H54 (cell line): ENCODE measurements at regions not wholly inside any gene's neighbourhood (a gene's known extent, or its start where the extent isn't known, plus 50 kb on each side); places are given as distances from the start of the nearest gene placed in this dataset.

Source experiments
- DNase-seq: peaks from one replicate; pipeline ENCODE4 v3.0.0; 2011; ENCODE audit warnings: low spot score, mixed read lengths; ENCODE audit not compliant: insufficient read length
- FAIRE-seq: peaks from 3 replicates; lab custom pipeline; 2011; peaks lifted over from hg19 to GRCh38; lab: Jason Lieb, UNC
- POLR2A ChIP-seq: IDR thresholded peaks from 2 replicates; pipeline ENCODE4 v1.6.1; 2011; ENCODE audit warnings: low read depth, mild to moderate bottlenecking, low read length

DNA sequence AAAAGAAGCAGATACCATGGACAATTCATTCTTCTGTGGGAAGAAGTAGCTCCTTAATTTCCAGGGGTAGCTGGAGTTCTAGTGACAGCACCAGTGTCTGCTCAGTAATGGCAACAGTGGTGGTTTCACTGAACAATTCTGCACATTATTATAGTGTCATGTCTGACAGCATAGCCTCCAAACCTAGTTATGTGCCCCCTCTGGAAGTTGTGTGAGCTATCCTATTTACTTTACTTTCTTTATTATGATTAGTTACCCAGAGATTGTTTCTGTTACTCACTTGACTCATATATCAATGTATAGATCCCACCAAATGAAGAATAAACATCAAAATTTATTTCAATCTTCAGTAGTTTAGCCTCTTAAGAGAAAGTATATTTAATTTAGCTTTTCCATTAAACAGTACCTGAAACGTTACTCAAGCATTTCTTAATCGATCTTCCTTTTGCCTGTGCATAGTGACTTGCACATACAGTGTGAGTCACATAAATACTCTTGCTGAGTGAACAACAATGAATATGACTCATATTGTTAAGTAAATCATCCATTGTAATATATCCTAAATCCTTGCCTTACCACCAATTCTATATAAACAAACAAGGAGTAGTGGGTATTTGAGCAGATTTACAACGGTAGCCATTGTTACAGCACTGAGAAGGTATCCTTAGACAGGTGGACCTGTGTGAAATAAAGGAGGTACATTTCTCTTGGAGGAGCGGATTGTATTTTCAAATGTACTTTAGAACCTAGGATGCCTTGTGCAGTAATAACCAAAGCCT, 534.7 kb downstream of the ANKRD50 start:
- TF ChIP-seq POLR2A, result no peak
- DNase-seq, result peak; percentile 3
- peak; percentile 52 for FAIRE-seq

DNA sequence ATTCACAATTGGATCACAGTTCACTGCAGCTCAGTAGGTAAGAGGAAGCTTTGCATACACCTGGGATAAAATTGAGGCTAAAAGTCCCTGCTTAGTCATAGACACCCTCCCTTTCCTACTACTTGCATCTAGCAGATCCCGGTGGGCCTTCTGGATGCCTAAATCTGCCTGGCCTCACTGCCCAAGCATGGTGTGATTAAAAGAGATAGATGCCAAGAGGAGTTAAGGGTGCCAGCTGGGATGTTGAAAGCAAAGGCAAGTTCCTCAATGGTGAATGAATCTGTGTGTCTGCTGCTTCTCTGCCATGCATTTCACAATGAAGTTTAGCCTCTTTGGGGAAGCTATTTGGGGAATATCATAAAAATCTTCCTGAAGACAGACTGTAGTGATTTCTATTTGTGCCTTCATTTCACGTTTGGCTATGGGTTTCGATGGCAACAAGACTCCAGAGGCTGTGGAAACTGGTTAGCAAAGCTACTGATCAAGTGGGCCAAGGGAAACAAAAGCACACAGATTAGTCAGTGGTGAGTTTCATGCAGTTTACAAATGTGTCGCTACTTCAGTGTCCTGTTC, 534.0 kb downstream of the ANKRD50 start:
- FAIRE-seq, result no peak
- no peak for DNase-seq
- TF ChIP-seq POLR2A, result no peak

DNA sequence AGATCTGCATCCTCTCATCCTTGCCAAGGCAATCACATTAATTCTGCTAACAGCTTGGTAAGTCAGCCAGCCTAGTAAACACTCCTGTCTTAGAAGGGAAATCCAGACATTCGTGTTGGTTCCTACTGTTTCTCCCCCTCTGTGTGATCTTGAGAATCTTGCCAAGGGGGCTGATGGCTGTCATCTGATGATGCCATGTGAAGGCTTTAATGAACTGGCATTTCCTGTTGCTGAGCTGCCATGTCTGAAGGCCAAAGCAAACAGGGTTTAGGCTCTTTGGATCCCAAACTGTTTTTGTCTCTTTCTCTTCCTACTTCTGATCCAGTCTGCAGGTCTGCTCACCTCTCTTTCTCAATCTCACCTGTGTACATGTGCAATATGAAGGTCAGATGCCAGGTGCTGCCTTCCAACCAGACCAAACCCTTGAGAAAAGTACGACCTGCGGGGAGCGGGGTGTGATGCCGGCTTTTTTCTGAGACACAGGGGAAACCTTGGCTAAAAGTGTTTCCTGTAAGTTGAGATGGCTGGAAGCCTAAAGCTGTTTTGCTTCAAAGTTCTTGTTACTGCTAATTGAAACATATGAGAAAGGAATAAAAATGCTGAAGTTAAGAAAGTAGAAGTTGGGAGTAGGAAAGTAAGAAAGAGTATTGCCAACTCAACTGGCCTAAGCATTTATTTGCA, 532.9 kb downstream of the ANKRD50 start:
- no peak for TF ChIP-seq POLR2A
- FAIRE-seq (no peak), DNase-seq (no peak)

DNA sequence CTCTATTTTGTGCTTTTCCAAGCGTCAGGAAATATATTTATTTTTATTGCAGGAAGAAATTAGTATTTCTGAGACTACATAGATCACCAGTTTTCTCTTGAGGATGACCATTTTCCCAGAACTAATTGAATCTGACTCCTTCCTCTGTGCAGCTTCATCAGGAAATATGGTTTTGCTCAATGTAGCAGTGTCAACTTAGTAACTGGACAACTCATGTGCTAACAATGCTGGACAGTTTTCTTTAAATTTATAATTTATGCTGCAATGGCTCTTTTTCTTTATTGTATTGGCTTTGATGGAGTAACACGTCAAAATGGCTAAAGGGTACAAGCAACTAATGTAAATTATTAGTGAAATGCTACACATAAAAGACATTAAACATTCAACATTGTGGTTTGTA, 531.5 kb downstream of the ANKRD50 start:
- DNase-seq (no peak), FAIRE-seq (no peak)
- no peak for TF ChIP-seq POLR2A

DNA sequence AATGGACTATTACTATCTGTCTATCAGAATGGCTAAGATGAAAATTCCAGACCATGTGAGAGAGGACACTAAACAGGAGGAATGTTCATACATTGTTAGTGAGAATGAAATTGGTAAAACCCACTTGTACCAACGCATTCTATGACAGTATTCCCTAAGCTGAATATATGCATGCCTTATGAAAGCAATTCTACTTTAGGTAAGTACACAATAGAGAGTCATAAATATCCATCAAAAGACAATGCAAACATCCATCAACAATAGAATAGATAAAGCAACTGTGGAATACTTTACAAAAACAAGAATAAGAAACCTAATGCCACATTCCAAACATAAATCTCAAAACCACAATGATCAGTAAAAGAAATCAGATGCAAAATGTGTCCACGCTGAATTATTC, 529.3 kb downstream of the ANKRD50 start:
- DNase-seq, result no peak
- no peak for FAIRE-seq
- no peak for TF ChIP-seq POLR2A

DNA sequence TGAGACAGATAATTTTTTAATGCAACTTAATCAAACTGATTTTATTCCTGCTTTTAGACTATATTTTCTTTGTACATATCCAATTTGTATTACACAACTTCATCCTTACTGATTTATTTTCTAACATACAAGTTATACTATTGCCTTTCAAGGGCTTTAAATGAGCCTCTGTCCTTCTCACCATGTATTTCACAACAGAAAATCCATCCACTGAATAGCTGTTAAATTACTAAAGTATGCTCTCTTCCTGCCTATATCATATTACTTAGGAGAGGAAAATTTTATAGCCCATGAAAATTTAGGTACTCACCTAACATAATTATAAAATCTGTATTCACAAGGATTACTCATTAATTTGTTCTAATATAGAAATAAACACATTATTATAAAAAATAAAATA, 528.6 kb downstream of the ANKRD50 start:
- no peak for TF ChIP-seq POLR2A
- FAIRE-seq (no peak), DNase-seq (no peak)

DNA sequence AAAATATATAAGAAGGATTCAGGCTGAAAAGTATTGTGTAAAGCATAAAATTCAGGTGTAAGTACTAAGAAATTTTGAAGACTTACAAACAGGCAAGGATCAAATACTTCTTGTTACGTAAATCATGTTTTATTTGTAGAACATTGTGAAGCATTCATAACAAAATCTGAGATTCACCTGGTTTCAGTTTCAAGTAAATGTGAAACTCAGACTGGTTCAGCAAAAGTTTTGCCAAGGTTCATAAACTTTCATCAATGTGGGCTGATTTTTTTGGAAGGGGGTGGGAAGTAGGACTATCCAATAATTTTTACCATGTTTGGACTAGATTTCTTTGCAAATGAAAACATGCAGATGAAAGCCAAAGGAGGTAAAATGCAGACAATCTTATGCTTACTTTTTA, 527.7 kb downstream of the ANKRD50 start:
- TF ChIP-seq POLR2A, result no peak
- no peak for DNase-seq
- no peak for FAIRE-seq

DNA sequence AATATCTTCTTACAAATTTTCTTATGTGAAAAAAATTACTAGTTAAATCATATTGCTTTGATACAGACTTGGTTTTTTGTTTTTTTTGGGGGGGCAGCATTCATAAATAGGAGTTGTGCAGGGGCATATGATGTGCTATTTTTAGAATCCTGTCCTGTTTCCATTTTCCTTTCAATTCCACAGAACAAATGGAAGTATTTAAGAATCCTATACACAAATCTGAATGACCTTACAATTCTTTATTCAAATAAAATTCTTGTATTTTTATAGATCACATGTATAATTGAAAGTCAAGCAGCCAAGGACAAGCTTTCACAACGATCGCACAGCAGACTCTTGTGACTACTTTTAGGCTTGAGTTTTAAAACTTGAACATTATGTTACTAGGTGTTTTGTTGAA, 523.9 kb downstream of the ANKRD50 start:
- TF ChIP-seq POLR2A, result no peak
- DNase-seq (no peak), FAIRE-seq (no peak)

DNA sequence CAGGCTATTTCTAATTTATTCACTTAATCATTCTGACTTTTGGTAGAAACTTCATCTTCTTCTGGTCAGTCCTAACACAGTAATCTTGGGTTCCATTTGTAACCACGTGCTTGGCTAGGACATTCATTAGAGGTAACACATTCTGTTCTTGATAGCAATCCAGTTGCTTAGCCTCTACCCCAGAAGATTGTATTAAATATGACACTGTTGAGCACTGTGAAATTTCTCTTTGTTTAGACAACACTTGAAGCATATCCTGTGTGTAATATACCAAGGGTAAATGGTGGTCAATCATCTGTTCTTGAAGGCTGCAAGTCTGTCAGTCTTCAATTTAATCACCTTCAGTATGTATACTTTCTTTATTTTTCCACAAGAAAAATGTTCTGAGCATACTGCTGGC, 523.0 kb downstream of the ANKRD50 start:
- FAIRE-seq (no peak), DNase-seq (no peak)
- no peak for TF ChIP-seq POLR2A

DNA sequence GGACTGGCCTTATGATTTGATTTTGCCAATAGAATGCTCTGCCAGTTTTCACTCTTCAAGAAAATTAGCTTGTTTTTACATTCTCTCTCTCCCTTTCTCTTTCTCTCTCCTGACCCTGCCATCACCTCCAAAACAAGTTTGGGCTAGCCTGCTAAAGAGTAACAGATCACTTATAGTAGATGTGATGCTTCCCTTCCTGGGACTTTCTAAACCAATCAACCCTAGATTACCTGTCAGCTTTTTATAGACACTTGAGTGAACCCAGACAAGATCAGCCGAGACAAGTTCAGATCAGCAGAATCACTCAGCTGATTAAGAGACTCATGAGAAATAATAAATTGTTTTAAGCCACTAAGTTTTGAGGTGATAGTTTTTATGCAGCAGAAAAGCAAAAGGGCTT, 521.2 kb downstream of the ANKRD50 start:
- no peak for TF ChIP-seq POLR2A
- DNase-seq (no peak), FAIRE-seq (no peak)

DNA sequence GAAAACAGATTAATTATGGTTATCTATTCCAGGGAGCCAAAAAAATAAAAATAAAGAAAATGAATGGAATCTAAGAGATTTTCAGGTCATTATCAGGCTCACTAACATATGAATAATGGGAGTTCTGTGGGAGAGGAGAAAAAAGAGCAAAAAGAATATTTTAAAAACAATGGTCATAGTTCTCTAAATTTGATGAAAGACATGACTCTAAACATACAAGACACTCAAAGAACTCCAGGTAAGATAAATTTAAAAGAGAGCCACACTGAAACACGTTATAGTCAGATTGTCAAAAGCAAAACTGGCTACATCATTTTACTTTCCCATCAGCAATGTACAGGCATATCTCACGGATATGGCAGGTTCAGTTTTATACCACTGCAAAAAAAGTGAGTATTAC, 520.0 kb downstream of the ANKRD50 start:
- DNase-seq (no peak), FAIRE-seq (no peak)

DNA sequence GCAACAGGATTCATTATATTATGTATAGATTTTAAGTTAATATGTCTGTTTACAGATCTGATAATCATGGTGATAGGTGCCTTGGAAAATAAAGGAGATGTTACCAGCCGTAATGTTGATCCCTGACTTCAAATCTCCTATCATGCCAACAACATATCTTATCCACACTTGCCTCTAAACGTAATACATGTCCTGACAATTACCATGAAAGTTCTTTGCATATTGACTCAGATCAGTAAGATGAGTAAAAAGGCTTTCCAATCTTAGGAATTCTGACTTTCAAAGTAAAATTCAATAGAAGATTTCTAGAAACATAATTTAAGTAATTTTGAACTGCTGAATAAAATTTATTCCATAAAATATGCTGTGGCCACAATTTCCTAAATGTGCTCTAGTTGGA, 513.3 kb downstream of the ANKRD50 start:
- TF ChIP-seq POLR2A, result no peak

More for the DNA sequence above, 520.0 kb downstream of the ANKRD50 start:
- no peak for TF ChIP-seq POLR2A

DNA sequence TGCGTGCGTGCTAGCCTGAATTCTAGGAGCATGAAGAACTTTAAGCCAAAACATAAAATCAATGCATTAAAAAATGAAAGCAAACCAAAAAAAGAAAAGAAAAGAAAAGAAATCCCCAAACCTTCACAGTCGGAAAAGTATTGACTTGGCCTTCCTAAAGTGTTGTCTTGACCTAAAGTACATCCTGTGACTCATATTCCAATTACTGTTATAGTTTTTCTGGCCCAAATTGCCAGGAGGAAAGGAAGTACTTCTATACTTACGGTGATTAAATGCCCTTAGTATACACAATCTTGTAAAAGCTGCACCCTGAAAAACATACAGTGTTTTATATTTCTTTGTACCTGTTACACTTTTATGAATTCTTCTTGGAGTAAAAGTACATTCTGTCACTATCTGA, 512.8 kb downstream of the ANKRD50 start:
- no peak for TF ChIP-seq POLR2A
- FAIRE-seq, result peak; percentile 53
- no peak for DNase-seq

More for the DNA sequence above, 513.3 kb downstream of the ANKRD50 start:
- DNase-seq (no peak), FAIRE-seq (no peak)

DNA sequence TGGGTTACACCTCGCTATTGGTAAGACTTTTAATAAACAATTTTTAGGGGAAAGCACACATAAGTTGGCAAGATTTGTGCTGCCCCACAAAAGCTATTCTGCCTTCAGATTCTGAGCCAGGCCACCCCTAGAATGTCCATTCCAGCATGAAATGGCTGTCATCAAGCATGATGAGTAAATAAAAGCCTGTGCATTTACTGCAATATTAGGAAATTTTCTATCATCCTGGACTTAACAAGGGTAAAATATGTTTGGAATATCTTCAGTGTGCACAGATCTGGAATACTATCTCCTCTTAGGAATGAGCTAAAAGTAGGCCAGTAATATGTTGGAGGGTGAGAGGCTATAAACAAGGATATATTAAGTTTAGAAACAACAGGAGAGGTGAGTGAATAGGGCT, 510.9 kb downstream of the ANKRD50 start:
- DNase-seq, result no peak
- no peak for TF ChIP-seq POLR2A
- no peak for FAIRE-seq
